Kidney epithelial cell (primary cell): ENCODE measurements at regions not wholly inside any gene's neighbourhood (a gene's known extent, or its start where the extent isn't known, plus 50 kb on each side); places are given as distances from the start of the nearest gene placed in this dataset.

Experiments used
- DNase-seq: peaks from one replicate; pipeline ENCODE4 v3.0.0-alpha.2; 2010; ENCODE audit warnings: low read depth
- H3K27me3 ChIP-seq: 2 replicates; pipeline ENCODE4 v1.6.0; 2011; ENCODE audit warnings: low read length; ENCODE audit not compliant: control insufficient read depth, insufficient read depth
- H3K36me3 ChIP-seq: 2 replicates; pipeline ENCODE4 v1.5.1; 2011; ENCODE audit warnings: low read length; ENCODE audit not compliant: control insufficient read depth, insufficient read depth
- H3K4me3 ChIP-seq: 2 replicates; pipeline ENCODE4 v1.5.1; 2011; ENCODE audit warnings: low read depth, mild to moderate bottlenecking, control low read depth, low read length
- CTCF ChIP-seq: IDR thresholded peaks from 2 replicates; pipeline ENCODE4 v1.5.1; 2011; ENCODE audit warnings: mild to moderate bottlenecking, moderate library complexity, low read length, control low read depth, inconsistent platforms; ENCODE audit not compliant: insufficient read depth, poor library complexity, severe bottlenecking

GRCh38 chr20:19938421-19939090 is 78.6 kb upstream of the NAA20 start:
- TF ChIP-seq CTCF = no peak
- no peak for DNase-seq
- H3K4me3 ChIP-seq = no peak overlapping the region
- no peaks in the 10 kb centered on the region for H3K27me3 ChIP-seq
- H3K36me3 ChIP-seq = no peaks in the 10 kb centered on the region

DNA sequence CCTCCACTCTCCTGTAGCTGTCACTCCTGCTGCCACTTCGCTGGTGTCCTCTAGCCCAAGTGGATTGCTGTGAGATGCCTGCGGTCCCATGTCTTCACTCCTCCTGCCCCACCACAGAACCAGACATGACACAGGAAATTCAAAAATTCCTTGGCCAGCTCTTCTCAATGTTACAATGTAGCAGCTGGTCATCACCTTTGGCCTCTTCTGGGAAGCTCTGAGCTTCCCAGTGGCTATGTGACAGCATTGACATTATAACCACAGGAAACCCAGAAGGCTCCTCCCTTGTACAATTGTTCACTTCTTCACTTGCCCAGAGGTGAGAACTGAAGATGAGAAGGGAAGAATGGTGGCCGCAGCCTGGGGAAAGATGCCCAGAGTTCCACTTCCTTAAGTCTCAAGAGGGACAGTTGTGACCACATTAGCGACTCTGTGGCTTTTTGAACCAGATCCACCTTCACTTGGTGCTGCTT is 76.1 kb upstream of the NAA20 start:
- DNase-seq = no peak
- H3K27me3 ChIP-seq = no peaks in the 10 kb centered on the region
- H3K4me3 ChIP-seq = no peak overlapping the region
- H3K36me3 ChIP-seq = no peaks in the 10 kb centered on the region
- no peak for TF ChIP-seq CTCF

GRCh38 chr20:19942611-19943010 is 74.6 kb upstream of the NAA20 start:
- Histone ChIP-seq H3K4me3 (no peak overlapping the region), H3K36me3 (no peaks in the 10 kb centered on the region), H3K27me3 (no peaks in the 10 kb centered on the region)
- no peak for DNase-seq
- TF ChIP-seq CTCF = no peak

GRCh38 chr20:19943061-19943521 is 74.1 kb upstream of the NAA20 start:
- H3K36me3 ChIP-seq = no peaks in the 10 kb centered on the region
- H3K27me3 ChIP-seq = no peaks in the 10 kb centered on the region
- no peak overlapping the region for H3K4me3 ChIP-seq
- TF ChIP-seq CTCF = no peak
- no peak for DNase-seq

- no peaks in the 10 kb centered on the region for H3K36me3 ChIP-seq
- no peak for TF ChIP-seq CTCF
- no peak overlapping the region for H3K4me3 ChIP-seq
- H3K27me3 ChIP-seq = no peaks in the 10 kb centered on the region
- DNase-seq = peak; percentile 26
Observed at GRCh38 chr20:19944772-19945459, 72.2 kb upstream of the NAA20 start.
